NCI-H82 (cell line): ENCODE measurements at regions not wholly inside any gene's neighbourhood (a gene's known extent, or its start where the extent isn't known, plus 50 kb on each side); places are given as distances from the start of the nearest gene placed in this dataset.
"Not testable (repeated sequence)": the region's sequence is repeated elsewhere in the genome, so short reads cannot be mapped to it uniquely, and the experiment has no call there.

Experiments
- DNase-seq: peaks from one replicate; lab custom pipeline; 2025; lab: John Stamatoyannopoulos, UW

- no peak for DNase-seq
Observed at GRCh38 chr14:88983755-88984154, 159.3 kb downstream of the TTC8 start.

DNA sequence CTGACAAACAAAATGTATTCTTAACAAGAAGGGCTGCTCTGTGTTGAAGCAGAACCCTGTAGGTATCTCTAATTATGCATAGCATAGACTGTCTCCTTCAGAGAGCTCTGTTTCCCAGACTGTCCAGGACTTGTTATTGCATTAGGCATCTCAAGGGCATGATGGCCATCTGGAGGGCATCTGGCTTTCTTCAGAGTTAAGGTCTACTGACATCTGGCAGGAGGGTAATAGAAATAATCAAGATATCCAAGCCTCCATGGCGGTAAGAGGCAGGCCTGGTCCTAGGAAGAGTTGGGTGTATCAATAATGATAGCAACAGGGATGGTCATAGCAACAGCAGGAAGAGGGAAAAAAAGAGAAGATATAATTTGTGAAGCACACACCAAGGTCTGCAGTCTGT lies 161.2 kb downstream of the TTC8 start:
- DNase-seq, result peak; percentile 69

DNA sequence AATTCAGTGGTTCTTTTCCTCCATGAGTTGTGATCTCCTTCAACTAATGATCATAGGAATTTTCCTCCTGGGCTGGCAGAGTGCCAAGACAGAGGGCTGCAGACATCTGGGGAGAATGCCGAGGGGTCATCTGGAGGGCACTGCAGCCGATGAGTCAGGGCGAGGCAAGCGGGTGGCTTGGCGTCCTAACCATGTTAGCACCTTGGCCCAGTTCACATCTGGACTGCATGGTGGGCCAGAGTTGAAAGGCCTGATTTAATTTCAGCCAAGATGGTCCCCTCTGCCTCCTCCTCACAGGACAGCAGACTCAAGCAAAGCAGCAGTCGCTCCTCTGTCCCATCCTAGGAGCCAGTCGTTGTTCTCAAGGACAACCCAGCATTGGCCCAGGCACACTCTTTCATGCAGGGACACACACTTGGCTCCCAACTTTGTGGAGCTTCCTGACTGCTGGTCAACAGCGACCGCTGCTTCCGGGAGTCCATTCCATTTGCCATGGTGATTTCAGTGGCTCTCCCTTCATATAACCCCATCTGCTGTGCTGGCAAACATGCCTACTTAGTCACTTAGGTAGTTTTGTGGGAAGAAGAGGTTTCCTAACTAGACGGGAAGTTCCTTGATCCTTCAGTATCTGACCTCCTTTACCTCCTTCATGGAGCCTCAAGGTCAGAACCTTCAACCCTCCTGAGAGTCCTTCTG lies 161.8 kb downstream of the TTC8 start:
- peak; percentile 44 for DNase-seq

GRCh38 chr14:88986908-88987307 lies 162.5 kb downstream of the TTC8 start:
- not testable (repeated sequence) for DNase-seq

DNA sequence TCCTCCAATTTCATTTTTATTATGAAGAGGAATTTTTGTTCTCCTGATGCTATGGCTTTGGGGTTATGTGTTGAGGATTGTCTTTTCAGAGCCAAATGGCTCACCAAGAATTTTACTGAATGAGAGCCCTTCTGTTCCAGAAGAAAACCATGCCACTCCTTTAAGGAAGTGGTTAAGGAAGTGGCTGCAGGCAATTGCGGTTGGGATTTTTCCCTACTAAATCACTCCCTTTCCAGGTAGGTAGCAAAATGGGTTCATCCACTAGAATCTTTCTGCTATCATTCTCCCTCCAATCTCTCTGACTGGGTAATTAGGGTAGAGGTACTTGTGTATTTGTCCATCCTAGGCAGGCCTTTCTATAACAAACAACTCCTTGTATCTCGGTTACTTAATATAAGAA lies 163.1 kb downstream of the TTC8 start:
- DNase-seq, result no peak

DNA sequence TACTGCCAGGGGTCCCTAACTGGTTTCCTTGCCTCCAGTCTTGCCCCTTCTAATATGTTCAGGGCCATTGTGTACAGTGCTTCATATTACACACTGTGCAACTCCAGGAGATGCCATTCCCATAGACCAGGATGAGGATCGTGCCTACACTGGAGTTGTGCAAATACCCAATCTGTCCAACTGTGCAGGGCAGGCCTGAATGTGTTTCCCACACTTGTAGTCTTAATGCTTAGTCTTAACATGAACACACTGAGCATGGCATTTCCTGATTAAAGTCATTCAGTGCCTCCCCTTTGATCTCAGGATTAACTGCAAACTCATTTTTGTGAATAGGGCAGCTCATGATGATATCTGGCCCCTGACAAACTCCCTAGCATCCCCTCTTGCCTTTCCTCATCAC lies 165.5 kb downstream of the TTC8 start:
- no peak for DNase-seq

GRCh38 chr14:88990856-88991255 lies 166.4 kb downstream of the TTC8 start:
- no peak for DNase-seq

DNA sequence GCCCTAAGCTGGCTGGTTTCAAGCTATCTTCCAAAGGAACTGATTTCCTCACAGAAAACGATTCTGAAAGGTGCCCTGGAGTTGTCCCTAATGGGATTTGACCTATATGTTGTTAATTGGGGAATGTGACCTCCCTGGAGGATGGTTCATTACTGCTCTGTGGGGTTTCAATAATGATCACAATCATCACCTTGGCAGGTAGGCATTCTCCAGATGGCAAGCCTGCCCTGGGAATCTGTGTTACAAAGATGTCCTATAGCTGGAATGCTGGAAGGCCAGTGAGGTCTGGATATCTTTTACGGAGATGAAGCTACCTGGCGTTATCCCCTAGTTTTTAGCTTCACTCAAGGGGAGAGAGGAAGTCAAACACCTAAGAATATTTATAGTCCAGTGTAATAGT lies 167.6 kb downstream of the TTC8 start:
- DNase-seq, result no peak

GRCh38 chr14:88993946-88994345 lies 169.5 kb downstream of the TTC8 start:
- DNase-seq, result no peak

DNA sequence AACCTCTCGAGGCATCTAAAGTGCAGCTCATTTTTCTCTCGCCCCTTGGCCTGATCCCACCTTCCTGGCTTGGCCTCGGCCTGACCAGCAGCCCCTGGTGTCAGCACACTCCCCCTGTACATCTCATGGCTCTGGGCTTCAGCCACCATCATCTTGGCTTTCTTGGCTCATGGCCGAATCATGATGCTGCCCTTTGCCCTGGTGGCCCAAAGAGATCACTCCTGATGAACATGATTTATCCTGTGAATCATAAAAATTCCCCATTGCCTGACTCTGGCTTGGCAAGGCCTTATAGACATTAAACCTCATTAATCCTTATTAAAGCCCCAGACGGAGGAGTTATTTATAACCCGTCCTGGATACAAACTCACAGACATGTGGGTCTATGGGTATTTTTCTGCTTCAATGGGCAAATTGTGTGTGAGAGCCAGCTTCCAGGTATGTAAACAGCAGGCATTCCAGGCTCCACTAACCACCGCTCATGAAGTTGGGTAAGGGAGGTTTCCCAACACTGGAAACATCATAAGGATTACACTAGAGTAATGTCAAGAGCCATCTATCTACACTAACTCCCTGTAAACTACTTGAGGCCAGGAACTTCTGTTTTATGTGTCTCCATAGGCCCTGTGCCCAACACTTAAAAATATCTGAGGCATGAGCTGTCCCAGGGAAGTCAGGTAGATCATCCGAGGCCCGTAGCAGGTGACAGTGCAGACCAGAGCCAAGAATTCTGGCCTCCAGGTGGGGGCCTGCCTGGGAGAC lies 171.2 kb downstream of the TTC8 start:
- DNase-seq, result peak; percentile 47

DNA sequence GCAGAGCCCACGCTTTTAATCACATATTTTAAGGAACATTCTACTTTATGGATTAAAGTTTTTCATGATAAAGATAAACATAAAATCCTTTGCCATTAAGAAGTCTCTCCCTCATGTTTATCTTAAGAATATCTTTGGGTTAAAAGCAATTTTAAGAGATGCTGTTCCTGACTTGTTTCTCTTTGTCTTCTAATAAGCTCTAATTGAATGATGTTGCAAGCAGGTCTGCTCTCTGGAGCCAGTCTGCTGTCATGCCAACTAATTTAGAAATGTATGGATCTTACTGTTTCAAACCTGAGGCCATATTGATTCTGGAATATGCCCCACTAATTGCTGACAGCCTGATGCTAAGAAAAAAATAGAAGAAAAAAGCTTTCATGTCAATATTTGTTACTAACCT lies 173.6 kb downstream of the TTC8 start:
- no peak for DNase-seq

- no peak for DNase-seq
Observed at GRCh38 chr14:88999137-88999536, 174.7 kb downstream of the TTC8 start.

DNA sequence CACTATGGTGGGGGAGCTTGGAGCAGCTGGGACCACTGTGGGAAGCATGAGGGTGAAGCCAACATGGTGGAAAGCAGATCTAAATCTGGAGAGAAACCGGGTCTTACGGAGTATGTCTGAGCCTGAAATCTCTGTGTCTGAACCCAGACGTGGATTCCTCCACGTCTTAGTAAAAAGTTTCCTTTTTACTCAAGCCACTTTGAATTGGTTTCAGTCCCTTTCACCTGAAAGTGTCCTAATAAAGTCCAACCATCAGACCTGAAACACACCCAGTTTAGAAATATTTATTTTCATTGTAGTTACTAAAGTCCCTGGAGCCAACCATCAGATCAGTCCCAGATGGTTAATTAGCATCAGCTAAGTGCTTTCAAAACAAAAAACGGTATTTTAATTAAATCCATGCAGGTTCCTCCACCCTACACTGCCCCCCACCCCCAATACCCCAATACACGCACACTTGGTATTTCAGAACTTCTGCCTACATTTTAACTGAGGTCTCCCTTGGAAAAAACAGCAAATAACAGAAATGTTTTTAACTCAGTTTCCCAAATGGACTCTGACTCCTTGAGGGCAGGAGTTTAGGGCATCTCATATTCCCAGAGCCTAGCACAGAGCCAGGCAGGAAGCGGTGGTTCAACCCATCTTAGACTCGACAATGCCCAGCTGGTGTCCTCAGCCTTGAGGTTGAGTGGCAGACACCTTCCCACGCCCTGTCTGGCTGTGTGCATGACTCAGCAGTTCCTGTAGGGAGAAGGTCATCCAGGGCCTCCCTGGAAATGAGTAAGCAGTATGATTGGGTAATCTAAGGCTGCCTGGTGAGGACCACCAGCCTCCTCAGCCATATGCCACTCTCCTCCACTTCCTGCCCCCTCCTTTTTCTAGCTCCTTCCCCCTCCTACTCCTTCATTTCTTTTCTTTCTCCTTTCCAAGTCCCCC lies 175.8 kb downstream of the TTC8 start:
- DNase-seq, result peak; percentile 73

DNA sequence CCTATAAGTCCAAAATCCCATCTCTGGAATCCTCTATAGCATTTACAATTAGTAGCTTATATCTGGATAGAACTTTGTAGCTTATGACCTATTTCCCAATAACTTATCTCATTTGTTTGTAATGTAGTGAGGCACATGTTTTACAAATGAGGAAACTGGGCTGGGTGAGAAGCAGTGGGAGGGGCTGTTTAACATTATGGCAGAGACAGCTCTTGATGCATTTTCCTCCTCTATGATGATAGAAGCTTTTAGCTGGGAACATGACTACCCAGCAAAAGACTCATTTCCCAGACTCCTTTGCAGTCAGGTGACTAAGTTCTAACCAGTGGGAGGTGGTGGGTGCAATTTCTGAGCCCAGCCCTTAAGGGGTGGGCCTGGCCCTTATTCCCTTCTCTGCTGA lies 179.7 kb downstream of the TTC8 start:
- DNase-seq, result no peak

- DNase-seq, result no peak
Observed at GRCh38 chr14:89007906-89008305, 183.5 kb downstream of the TTC8 start.

- DNase-seq, result peak; percentile 72
Observed at GRCh38 chr14:89011355-89012281, 187.2 kb downstream of the TTC8 start.

DNA sequence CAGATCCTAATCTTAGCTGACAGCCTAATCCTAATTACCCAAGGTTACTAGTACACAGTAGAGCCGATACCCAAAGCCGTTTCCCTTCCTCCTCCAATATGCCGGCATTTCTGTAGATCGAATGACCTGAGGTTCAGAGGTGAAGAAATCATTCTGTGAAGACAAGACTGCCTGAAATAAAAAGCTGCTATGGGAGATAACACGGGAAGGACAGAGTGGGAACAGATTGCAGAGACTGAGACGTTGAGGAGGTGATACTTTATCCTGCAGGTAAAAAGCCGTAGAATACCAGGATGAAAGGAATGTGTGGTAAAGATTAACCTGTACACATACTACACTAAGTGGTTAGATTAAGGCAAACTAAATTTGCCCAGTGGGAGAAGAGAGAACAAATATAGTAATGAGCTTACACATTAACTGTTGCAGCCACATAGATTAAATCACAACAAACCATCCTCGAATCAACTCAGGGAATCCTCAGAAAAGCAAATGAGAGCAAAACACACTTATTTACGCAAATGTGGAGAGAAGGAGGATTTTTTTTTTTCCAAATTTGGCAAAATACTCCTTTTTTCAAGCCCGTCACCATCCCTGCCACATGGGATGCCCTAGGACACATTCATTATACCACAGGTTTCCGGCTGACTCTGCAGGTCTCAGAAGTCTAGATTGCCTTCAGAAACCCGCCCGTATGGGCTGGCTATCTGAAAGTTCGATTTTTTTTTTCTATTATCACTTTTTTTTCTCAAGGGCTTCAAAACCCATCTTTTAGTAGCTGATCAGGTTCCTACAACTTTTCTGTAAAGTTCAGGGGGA lies 188.0 kb downstream of the TTC8 start:
- peak; percentile 30 for DNase-seq

- DNase-seq, result peak; percentile 70
Observed at GRCh38 chr14:89013098-89013504, 188.7 kb downstream of the TTC8 start.

- peak; percentile 52 for DNase-seq
Observed at GRCh38 chr14:89013698-89014568, 189.5 kb downstream of the TTC8 start.

GRCh38 chr14:89014569-89014850 lies 190.1 kb downstream of the TTC8 start:
- no peak for DNase-seq
